ENCODE measurements at regions not wholly inside any gene's neighbourhood (a gene's known extent, or its start where the extent isn't known, plus 50 kb on each side); places are given as distances from the start of the nearest gene placed in this dataset.

- H3K4me3 ChIP-seq (replicated peaks; ENCODE audit: low read depth, low read length) = no peak overlapping the region
- no peak for DNase-seq (ENCODE audit: low read depth)
Observed at GRCh38 chr10:52666931-52667330, 105.7 kb downstream of the MBL2 start.

GRCh38 chr10:52668024-52668423, 104.6 kb downstream of the MBL2 start:
- DNase-seq (ENCODE audit: low read depth) = no peak
- H3K4me3 ChIP-seq (replicated peaks; ENCODE audit: low read depth, low read length) = no peak overlapping the region
- no peak for TF ChIP-seq CTCF (IDR thresholded peaks at IDR 0.05; ENCODE audit: low read length, missing control alignments)

More at GRCh38 chr10:52666931-52667330, 105.7 kb downstream of the MBL2 start:
- no peak for TF ChIP-seq CTCF (IDR thresholded peaks at IDR 0.05; ENCODE audit: low read length, missing control alignments)

- no peak for TF ChIP-seq CTCF (IDR thresholded peaks at IDR 0.05; ENCODE audit: low read length, missing control alignments)
- DNase-seq (ENCODE audit: low read depth) = no peak
Observed at GRCh38 chr10:52672880-52673279, 99.7 kb downstream of the MBL2 start.

GRCh38 chr10:52673468-52673867, 99.1 kb downstream of the MBL2 start:
- TF ChIP-seq CTCF (IDR thresholded peaks at IDR 0.05; ENCODE audit: low read length, missing control alignments) = no peak
- no peak overlapping the region for H3K4me3 ChIP-seq (replicated peaks; ENCODE audit: low read depth, low read length)

More at GRCh38 chr10:52672880-52673279, 99.7 kb downstream of the MBL2 start:
- no peak overlapping the region for H3K4me3 ChIP-seq (replicated peaks; ENCODE audit: low read depth, low read length)

GRCh38 chr10:52674474-52674873, 98.1 kb downstream of the MBL2 start:
- DNase-seq (ENCODE audit: low read depth) = no peak
- H3K4me3 ChIP-seq (replicated peaks; ENCODE audit: low read depth, low read length) = no peak overlapping the region
- no peak for TF ChIP-seq CTCF (IDR thresholded peaks at IDR 0.05; ENCODE audit: low read length, missing control alignments)

More at GRCh38 chr10:52673468-52673867, 99.1 kb downstream of the MBL2 start:
- DNase-seq (ENCODE audit: low read depth) = no peak

GRCh38 chr10:52677086-52677485, 95.5 kb downstream of the MBL2 start:
- TF ChIP-seq CTCF (IDR thresholded peaks at IDR 0.05; ENCODE audit: low read length, missing control alignments) = no peak
- H3K4me3 ChIP-seq (replicated peaks; ENCODE audit: low read depth, low read length) = no peak overlapping the region
- peak; percentile 18 for DNase-seq (ENCODE audit: low read depth)

GRCh38 chr10:52678611-52679010, 94.0 kb downstream of the MBL2 start:
- H3K4me3 ChIP-seq (replicated peaks; ENCODE audit: low read depth, low read length) = no peak overlapping the region
- no peak for DNase-seq (ENCODE audit: low read depth)
- TF ChIP-seq CTCF (IDR thresholded peaks at IDR 0.05; ENCODE audit: low read length, missing control alignments) = no peak
